Upper lobe of right lung (tissue), 1 donor: ENCODE measurements at regions not wholly inside any gene's neighbourhood (a gene's known extent, or its start where the extent isn't known, plus 50 kb on each side); places are given as distances from the start of the nearest gene placed in this dataset.

Experiments
- ATAC-seq: fragments of 200-7000 bp; cut with Tn5 transposase; one replicate; pipeline ENCODE4 v1.9.1; 2020; ENCODE audit warnings: mild to moderate bottlenecking, moderate library complexity
- DNase-seq: peaks from one replicate; pipeline ENCODE4 v3.0.0-alpha.2; 2020
- H3K27ac ChIP-seq: fragments of 200-600 bp; one replicate; pipeline ENCODE4 v1.8.0; 2022
- H3K27me3 ChIP-seq: fragments of 200-600 bp; one replicate; pipeline ENCODE4 v1.8.0; 2022; ENCODE audit warnings: mild to moderate bottlenecking
- H3K36me3 ChIP-seq: fragments of 200-600 bp; one replicate; pipeline ENCODE4 v1.8.0; 2022
- H3K4me1 ChIP-seq: fragments of 200-600 bp; one replicate; pipeline ENCODE4 v1.8.0; 2022
- H3K4me3 ChIP-seq: fragments of 200-600 bp; one replicate; pipeline ENCODE4 v1.8.0; 2022; ENCODE audit warnings: mild to moderate bottlenecking
- H3K9me3 ChIP-seq: fragments of 200-600 bp; one replicate; pipeline ENCODE4 v1.8.0; 2022
- intact Hi-C: fragments of 100-400 bp; cut with DNase I; formaldehyde crosslinking; loops from one replicate; pipeline ENCODE4 v1.11.0; 2022
- TF ChIP-seq, protein P1 (sequence below): fragments of 200-600 bp; IDR thresholded peaks from one replicate; pipeline ENCODE4 v1.8.0; 2022; ENCODE audit warnings: antibody characterized with exemption
- donor health status: DM: no; HTN: yes; CAD: no; lungs with severe emphysema.

- Histone ChIP-seq H3K27ac (no peak overlapping the region), H3K27me3 (no peaks in the 10 kb centered on the region), H3K4me3 (no peak overlapping the region), H3K9me3 (no peaks in the 10 kb centered on the region), H3K4me1 (no peaks in the 10 kb centered on the region), H3K36me3 (no peaks in the 10 kb centered on the region)
- TF ChIP-seq, protein P1, sequence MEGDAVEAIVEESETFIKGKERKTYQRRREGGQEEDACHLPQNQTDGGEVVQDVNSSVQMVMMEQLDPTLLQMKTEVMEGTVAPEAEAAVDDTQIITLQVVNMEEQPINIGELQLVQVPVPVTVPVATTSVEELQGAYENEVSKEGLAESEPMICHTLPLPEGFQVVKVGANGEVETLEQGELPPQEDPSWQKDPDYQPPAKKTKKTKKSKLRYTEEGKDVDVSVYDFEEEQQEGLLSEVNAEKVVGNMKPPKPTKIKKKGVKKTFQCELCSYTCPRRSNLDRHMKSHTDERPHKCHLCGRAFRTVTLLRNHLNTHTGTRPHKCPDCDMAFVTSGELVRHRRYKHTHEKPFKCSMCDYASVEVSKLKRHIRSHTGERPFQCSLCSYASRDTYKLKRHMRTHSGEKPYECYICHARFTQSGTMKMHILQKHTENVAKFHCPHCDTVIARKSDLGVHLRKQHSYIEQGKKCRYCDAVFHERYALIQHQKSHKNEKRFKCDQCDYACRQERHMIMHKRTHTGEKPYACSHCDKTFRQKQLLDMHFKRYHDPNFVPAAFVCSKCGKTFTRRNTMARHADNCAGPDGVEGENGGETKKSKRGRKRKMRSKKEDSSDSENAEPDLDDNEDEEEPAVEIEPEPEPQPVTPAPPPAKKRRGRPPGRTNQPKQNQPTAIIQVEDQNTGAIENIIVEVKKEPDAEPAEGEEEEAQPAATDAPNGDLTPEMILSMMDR = no peak
- DNase-seq (no peak), ATAC-seq (no peak)
- intact Hi-C loops = no loop called here
These were observed 609.0 kb downstream of the IRS1 start for GRCh38 chr2:226190479-226191252.

- Histone ChIP-seq H3K4me1 (no peaks in the 10 kb centered on the region), H3K27me3 (no peaks in the 10 kb centered on the region), H3K27ac (no peak overlapping the region), H3K4me3 (no peak overlapping the region), H3K9me3 (no peaks in the 10 kb centered on the region), H3K36me3 (no peaks in the 10 kb centered on the region)
- DNase-seq (no peak), ATAC-seq (no peak)
- TF ChIP-seq, protein P1 = no peak
- intact Hi-C loops = no loop called here
These were observed 610.6 kb downstream of the IRS1 start for GRCh38 chr2:226189061-226189460.

- Histone ChIP-seq H3K9me3 (no peaks in the 10 kb centered on the region), H3K27me3 (no peaks in the 10 kb centered on the region), H3K36me3 (no peaks in the 10 kb centered on the region), H3K27ac (no peak overlapping the region), H3K4me1 (no peaks in the 10 kb centered on the region), H3K4me3 (no peak overlapping the region)
- no peak for DNase-seq
- intact Hi-C loops = no loop called here
- ATAC-seq = no peak
- TF ChIP-seq, protein P1 = no peak
These were observed 612.0 kb downstream of the IRS1 start for GRCh38 chr2:226187616-226188015.

DNA sequence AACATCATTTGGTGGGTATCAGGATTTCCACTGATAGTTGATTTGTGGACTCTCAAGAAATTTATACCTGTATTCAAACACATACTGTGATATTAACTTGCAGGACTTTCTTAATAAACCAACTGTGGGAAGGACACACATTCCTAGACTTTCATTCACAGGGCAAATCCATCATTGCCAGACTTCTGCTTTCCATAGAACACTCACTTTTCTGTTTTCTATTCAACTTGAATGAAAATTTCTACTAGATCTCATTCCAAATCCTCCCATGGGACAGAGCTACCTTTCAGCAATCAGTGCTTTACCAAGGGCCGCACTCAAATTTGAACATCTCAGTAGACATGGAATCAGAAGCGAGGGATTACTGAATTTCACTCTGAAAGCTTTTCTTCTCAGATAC is 612.5 kb downstream of the IRS1 start:
- H3K4me1 ChIP-seq = no peaks in the 10 kb centered on the region
- intact Hi-C loops = no loop called here
- no peak overlapping the region for H3K27ac ChIP-seq
- TF ChIP-seq, protein P1 = no peak
- H3K36me3 ChIP-seq = no peaks in the 10 kb centered on the region
- no peaks in the 10 kb centered on the region for H3K9me3 ChIP-seq
- H3K27me3 ChIP-seq = no peaks in the 10 kb centered on the region
- ATAC-seq = no peak
- no peak for DNase-seq
- no peak overlapping the region for H3K4me3 ChIP-seq

DNA sequence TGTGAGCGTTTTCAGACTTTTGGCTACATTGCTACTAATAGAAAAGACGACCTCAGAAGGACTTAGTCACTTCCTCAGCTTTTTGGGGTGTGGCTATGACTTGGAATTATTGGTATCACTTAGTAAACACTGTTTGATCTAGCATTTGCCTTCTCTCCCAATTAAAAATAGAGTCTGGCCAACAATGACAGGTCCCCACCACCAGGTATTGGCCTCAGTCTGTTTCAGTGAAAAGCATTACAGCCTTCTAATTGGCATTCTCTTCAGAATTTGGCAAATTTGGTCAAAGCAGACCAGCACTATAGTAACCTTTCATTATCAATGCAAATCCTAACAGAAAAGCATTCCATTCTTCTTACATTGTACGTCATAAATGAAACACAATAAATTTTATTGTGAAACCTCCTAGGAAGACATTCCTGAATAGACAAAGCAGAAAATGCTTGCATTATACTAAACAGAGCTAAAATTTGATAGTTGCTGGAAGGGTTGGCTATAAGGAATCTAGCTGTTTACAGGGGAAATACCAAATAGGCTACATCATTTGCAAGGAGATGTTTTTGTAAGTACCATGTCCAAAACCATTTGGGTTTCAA is 613.9 kb downstream of the IRS1 start:
- Histone ChIP-seq H3K9me3 (no peaks in the 10 kb centered on the region), H3K27me3 (no peaks in the 10 kb centered on the region), H3K36me3 (no peaks in the 10 kb centered on the region), H3K4me1 (no peaks in the 10 kb centered on the region), H3K27ac (no peak overlapping the region), H3K4me3 (no peak overlapping the region)
- intact Hi-C loops = no loop called here
- no peak for ATAC-seq
- no peak for DNase-seq
- TF ChIP-seq, protein P1 = no peak
